ENCODE measurements at regions not wholly inside any gene's neighbourhood (a gene's known extent, or its start where the extent isn't known, plus 50 kb on each side); places are given as distances from the start of the nearest gene placed in this dataset.
"Not testable (repeated sequence)": the region's sequence is repeated elsewhere in the genome, so short reads cannot be mapped to it uniquely, and the experiment has no call there.

- DNase-seq (ENCODE audit: low spot score in 2 of 2) (no peak), ATAC-seq (no peak)
- Mint-ChIP-seq H3K36me3 (no peaks in the 10 kb centered on the region), H3K27ac (no peak overlapping the region), H3K9me3 (peaks cover 0 to 3% of the 10 kb centered on the region in 2 donors)
These were observed 215.0 kb downstream of the BMP4 start for GRCh38 chr14:53741479-53742232.

- ATAC-seq (no peak), DNase-seq (ENCODE audit: low spot score in 2 of 2) (no peak)
- Mint-ChIP-seq H3K36me3 (no peaks in the 10 kb centered on the region), H3K27ac (no peak overlapping the region), H3K9me3 (peaks cover 0 to 3% of the 10 kb centered on the region in 2 donors)
These were observed 216.1 kb downstream of the BMP4 start for GRCh38 chr14:53740570-53740969.

GRCh38 chr14:53735916-53736315 lies 220.7 kb downstream of the BMP4 start:
- ATAC-seq (no peak), DNase-seq (ENCODE audit: low spot score in 2 of 2) (no peak)
- H3K27ac Mint-ChIP-seq, result no peak overlapping the region
- H3K9me3 Mint-ChIP-seq, result peaks cover 0 to 3% of the 10 kb centered on the region in 2 donors
- H3K36me3 Mint-ChIP-seq, result no peaks in the 10 kb centered on the region

- DNase-seq (ENCODE audit: low spot score in 2 of 2) (no peak), ATAC-seq (no peak)
- H3K27ac Mint-ChIP-seq, result no peak overlapping the region
- H3K36me3 Mint-ChIP-seq, result no peaks in the 10 kb centered on the region
- peaks cover 11 to 21% of the 10 kb centered on the region in 2 donors for H3K9me3 Mint-ChIP-seq
These were observed 233.4 kb downstream of the BMP4 start for GRCh38 chr14:53723221-53723620.

- no peaks in the 10 kb centered on the region for H3K36me3 Mint-ChIP-seq
- no peak overlapping the region for H3K27ac Mint-ChIP-seq
- ATAC-seq (no peak), DNase-seq (ENCODE audit: low spot score in 2 of 2) (no peak)
- H3K9me3 Mint-ChIP-seq, result peaks cover 11 to 21% of the 10 kb centered on the region in 2 donors
These were observed 237.1 kb downstream of the BMP4 start for GRCh38 chr14:53719536-53719935.

GRCh38 chr14:53716578-53716977 lies 240.0 kb downstream of the BMP4 start:
- no peaks in the 10 kb centered on the region for H3K36me3 Mint-ChIP-seq
- no peak for ATAC-seq
- H3K27ac Mint-ChIP-seq, result no peak overlapping the region
- H3K9me3 Mint-ChIP-seq, result peaks cover 11 to 18% of the 10 kb centered on the region in 2 donors
- no peak for DNase-seq (ENCODE audit: low spot score in 2 of 2)

GRCh38 chr14:53715193-53715721 lies 241.4 kb downstream of the BMP4 start:
- peaks cover 11 to 13% of the 10 kb centered on the region in 2 donors for H3K9me3 Mint-ChIP-seq
- no peaks in the 10 kb centered on the region for H3K36me3 Mint-ChIP-seq
- H3K27ac Mint-ChIP-seq, result no peak overlapping the region
- no peak for DNase-seq (ENCODE audit: low spot score in 2 of 2)
- no peak for ATAC-seq

- peaks cover 5 to 8% of the 10 kb centered on the region in 2 donors for H3K9me3 Mint-ChIP-seq
- no peak for DNase-seq (ENCODE audit: low spot score in 2 of 2)
- H3K36me3 Mint-ChIP-seq, result no peaks in the 10 kb centered on the region
- no peak overlapping the region for H3K27ac Mint-ChIP-seq
- no peak for ATAC-seq
These were observed 242.0 kb downstream of the BMP4 start for GRCh38 chr14:53714495-53715192.

GRCh38 chr14:53712901-53713300 lies 243.7 kb downstream of the BMP4 start:
- not testable (repeated sequence) for ATAC-seq; H3K36me3 Mint-ChIP-seq; DNase-seq (ENCODE audit: low spot score in 2 of 2); H3K9me3 Mint-ChIP-seq; H3K27ac Mint-ChIP-seq

- ATAC-seq, result no peak
- no peak for DNase-seq (ENCODE audit: low spot score in 2 of 2)
- H3K27ac Mint-ChIP-seq, result no peak overlapping the region
- H3K36me3 Mint-ChIP-seq, result no peaks in the 10 kb centered on the region
- H3K9me3 Mint-ChIP-seq, result peaks cover 4 to 8% of the 10 kb centered on the region in 2 donors
These were observed 245.4 kb downstream of the BMP4 start for GRCh38 chr14:53711205-53711604.

GRCh38 chr14:53710615-53711014 lies 246.0 kb downstream of the BMP4 start:
- ATAC-seq, result no peak
- H3K36me3 Mint-ChIP-seq, result no peaks in the 10 kb centered on the region
- H3K27ac Mint-ChIP-seq, result no peak overlapping the region
- H3K9me3 Mint-ChIP-seq, result peaks cover 4 to 8% of the 10 kb centered on the region in 2 donors
- no peak for DNase-seq (ENCODE audit: low spot score in 2 of 2)

- Mint-ChIP-seq H3K27ac (no peak overlapping the region), H3K9me3 (peaks cover 4 to 8% of the 10 kb centered on the region in 2 donors), H3K36me3 (no peaks in the 10 kb centered on the region)
- DNase-seq (ENCODE audit: low spot score in 2 of 2), result no peak
- ATAC-seq, result peak in 1 of 2 donors; percentile 34
These were observed 247.2 kb downstream of the BMP4 start for GRCh38 chr14:53709381-53709780.

- Mint-ChIP-seq H3K9me3 (peaks cover 4 to 13% of the 10 kb centered on the region in 2 donors), H3K36me3 (no peaks in the 10 kb centered on the region), H3K27ac (no peak overlapping the region)
- no peak for DNase-seq (ENCODE audit: low spot score in 2 of 2)
- no peak for ATAC-seq
These were observed 253.2 kb downstream of the BMP4 start for GRCh38 chr14:53703457-53703856.

GRCh38 chr14:53701108-53701875 lies 255.3 kb downstream of the BMP4 start:
- ATAC-seq (peak in 1 of 2 donors; percentile 22), DNase-seq (ENCODE audit: low spot score in 2 of 2) (no peak)
- peaks cover 0 to 17% of the 10 kb centered on the region in 2 donors for H3K9me3 Mint-ChIP-seq
- H3K36me3 Mint-ChIP-seq, result no peaks in the 10 kb centered on the region
- H3K27ac Mint-ChIP-seq, result no peak overlapping the region

GRCh38 chr14:53696217-53696965 lies 260.2 kb downstream of the BMP4 start:
- no peaks in the 10 kb centered on the region for H3K36me3 Mint-ChIP-seq
- no peak for DNase-seq (ENCODE audit: low spot score in 2 of 2)
- ATAC-seq, result no peak
- peaks cover 7 to 20% of the 10 kb centered on the region in 2 donors for H3K9me3 Mint-ChIP-seq
- H3K27ac Mint-ChIP-seq, result no peak overlapping the region

- DNase-seq (ENCODE audit: low spot score in 2 of 2) (no peak), ATAC-seq (no peak)
- no peaks in the 10 kb centered on the region for H3K36me3 Mint-ChIP-seq
- no peak overlapping the region for H3K27ac Mint-ChIP-seq
- peaks cover 7 to 17% of the 10 kb centered on the region in 2 donors for H3K9me3 Mint-ChIP-seq
These were observed 260.9 kb downstream of the BMP4 start for GRCh38 chr14:53695692-53696214.
